Thymus (tissue), 11 donors: ENCODE measurements at regions not wholly inside any gene's neighbourhood (a gene's known extent, or its start where the extent isn't known, plus 50 kb on each side); places are given as distances from the start of the nearest gene placed in this dataset.
A peak's percentile ranks its signal among the peaks of the same experiment; 100 is the strongest.

ENCODE experiments used
- DNase-seq, 9 donors: peaks; one replicate each; pipeline ENCODE4 v3.0.0-alpha.2; 2013; ENCODE audit warnings: low spot score in 9 of 9, low read depth in 6 of 9, missing footprints in 1 of 9
- H3K27ac ChIP-seq, 2 donors: one replicate each; pipeline ENCODE4 v1.5.1; 2013; ENCODE audit warnings: control low read depth in 1 of 2, low read depth in 1 of 2, low read length in 1 of 2, mild to moderate bottlenecking in 1 of 2, moderate library complexity in 1 of 2
- H3K27me3 ChIP-seq, 2 donors: one replicate each; pipeline ENCODE4 v1.5.1; 2013; ENCODE audit warnings: low read length in 1 of 2; ENCODE audit not compliant: control insufficient read depth in 2 of 2, insufficient read depth in 1 of 2
- H3K36me3 ChIP-seq, 2 donors: one replicate each; pipeline ENCODE4 v1.5.1; 2013; ENCODE audit warnings: low read length in 1 of 2, mild to moderate bottlenecking in 1 of 2, moderate library complexity in 1 of 2; ENCODE audit not compliant: control insufficient read depth in 2 of 2, insufficient read depth in 2 of 2
- H3K4me1 ChIP-seq, 2 donors: one replicate each; pipeline ENCODE4 v1.5.1; 2013; ENCODE audit warnings: low read length in 2 of 2; ENCODE audit not compliant: control insufficient read depth in 2 of 2, insufficient read depth in 2 of 2
- H3K4me3 ChIP-seq, 2 donors: one replicate each; pipeline ENCODE4 v1.5.1; 2013; ENCODE audit warnings: low read length in 2 of 2, control low read depth in 1 of 2, mild to moderate bottlenecking in 1 of 2
- H3K9me3 ChIP-seq, 2 donors: one replicate each; pipeline ENCODE4 v1.5.1; 2013; ENCODE audit warnings: low read length in 1 of 2, mild to moderate bottlenecking in 1 of 2; ENCODE audit not compliant: control insufficient read depth in 2 of 2, insufficient read depth in 1 of 2
- WGBS: extraction: QIAGEN DNeasy Blood & Tissue Kit; methylation state at CpG from one replicate; pipeline ENCODE4 v1.1.7; 2013; 5-methylcytosine and 5-hydroxymethylcytosine counted together
- donor health status: healthy.

GRCh38 chrY:21261158-21261557, 250.0 kb upstream of the RBMY1B start:
- no peak overlapping the region for H3K27ac ChIP-seq
- no peak for DNase-seq
- 47% methylated on average over 4 of the region's 4 CpGs for WGBS
- H3K9me3 ChIP-seq = no peaks in the 10 kb centered on the region
- H3K4me3 ChIP-seq = no peak overlapping the region
- no peaks in the 10 kb centered on the region for H3K36me3 ChIP-seq
- no peaks in the 10 kb centered on the region for H3K27me3 ChIP-seq
- H3K4me1 ChIP-seq = peaks cover 0 to 4% of the 10 kb centered on the region in 2 donors

- no peak overlapping the region for H3K4me3 ChIP-seq
- no peaks in the 10 kb centered on the region for H3K9me3 ChIP-seq
- no peak for DNase-seq
- no peaks in the 10 kb centered on the region for H3K36me3 ChIP-seq
- H3K4me1 ChIP-seq = peaks cover 0 to 2% of the 10 kb centered on the region in 2 donors
- no peak overlapping the region for H3K27ac ChIP-seq
- H3K27me3 ChIP-seq = no peaks in the 10 kb centered on the region
These were observed 244.4 kb upstream of the RBMY1B start for GRCh38 chrY:21266751-21267150.

- H3K27ac ChIP-seq = no peak overlapping the region
- no peak for DNase-seq
- WGBS = 100% methylated on average over 1 of the region's 1 CpG
- H3K4me3 ChIP-seq = no peak overlapping the region
- H3K9me3 ChIP-seq = no peaks in the 10 kb centered on the region
- H3K27me3 ChIP-seq = no peaks in the 10 kb centered on the region
- no peaks in the 10 kb centered on the region for H3K36me3 ChIP-seq
- H3K4me1 ChIP-seq = peaks cover 0 to 2% of the 10 kb centered on the region in 2 donors
These were observed 244.0 kb upstream of the RBMY1B start for GRCh38 chrY:21267164-21267563.

GRCh38 chrY:21287769-21288168, 223.4 kb upstream of the RBMY1B start:
- Histone ChIP-seq H3K9me3 (no peaks in the 10 kb centered on the region), H3K4me1 (no peaks in the 10 kb centered on the region), H3K27ac (peak overlapping the region in 1 of 2 donors; percentile 31), H3K36me3 (no peaks in the 10 kb centered on the region), H3K4me3 (no peak overlapping the region), H3K27me3 (no peaks in the 10 kb centered on the region)
- DNase-seq = no peak
- WGBS = 87% methylated on average over 4 of the region's 4 CpGs

- H3K27ac ChIP-seq = no peak overlapping the region
- 95% methylated on average over 3 of the region's 3 CpGs for WGBS
These were observed 222.2 kb upstream of the RBMY1B start for GRCh38 chrY:21288908-21289307.

GRCh38 chrY:21295206-21295605, 215.9 kb upstream of the RBMY1B start:
- WGBS = 48% methylated on average over 2 of the region's 2 CpGs
- Histone ChIP-seq H3K9me3 (no peaks in the 10 kb centered on the region), H3K4me1 (no peaks in the 10 kb centered on the region), H3K36me3 (no peaks in the 10 kb centered on the region), H3K4me3 (no peak overlapping the region), H3K27me3 (no peaks in the 10 kb centered on the region), H3K27ac (no peak overlapping the region)
- DNase-seq = no peak

More at GRCh38 chrY:21288908-21289307, 222.2 kb upstream of the RBMY1B start:
- Histone ChIP-seq H3K9me3 (no peaks in the 10 kb centered on the region), H3K36me3 (no peaks in the 10 kb centered on the region), H3K4me3 (no peak overlapping the region), H3K4me1 (no peaks in the 10 kb centered on the region), H3K27me3 (no peaks in the 10 kb centered on the region)
- no peak for DNase-seq

GRCh38 chrY:21302278-21302677, 208.9 kb upstream of the RBMY1B start:
- Histone ChIP-seq H3K27me3 (no peaks in the 10 kb centered on the region), H3K9me3 (no peaks in the 10 kb centered on the region), H3K27ac (no peak overlapping the region), H3K4me1 (no peaks in the 10 kb centered on the region), H3K36me3 (no peaks in the 10 kb centered on the region), H3K4me3 (no peak overlapping the region)
- no peak for DNase-seq
- WGBS = 91% methylated on average over 6 of the region's 6 CpGs

GRCh38 chrY:21315366-21315765, 195.8 kb upstream of the RBMY1B start:
- H3K9me3 ChIP-seq = no peaks in the 10 kb centered on the region

More at GRCh38 chrY:21315366-21315765, 195.8 kb upstream of the RBMY1B start:
- Histone ChIP-seq H3K36me3 (no peaks in the 10 kb centered on the region), H3K4me1 (no peaks in the 10 kb centered on the region), H3K4me3 (no peak overlapping the region), H3K27me3 (no peaks in the 10 kb centered on the region), H3K27ac (no peak overlapping the region)
- DNase-seq = no peak
